NCI-H146 treated with DMSO at 0.1 percent for 48 hours (cell line): ENCODE measurements at regions not wholly inside any gene's neighbourhood (a gene's known extent, or its start where the extent isn't known, plus 50 kb on each side); places are given as distances from the start of the nearest gene placed in this dataset.

Experiments
- DNase-seq: peaks from one replicate; lab custom pipeline; 2025; ENCODE audit not compliant: unreplicated experiment; lab: John Stamatoyannopoulos, UW

- DNase-seq = no peak
Observed at GRCh38 chr16:24414534-24414933, 124.8 kb upstream of the RBBP6 start.

GRCh38 chr16:24418733-24419132 lies 120.6 kb upstream of the RBBP6 start:
- DNase-seq = no peak

- DNase-seq = no peak
Observed at GRCh38 chr16:24423312-24423711, 116.1 kb upstream of the RBBP6 start.

- DNase-seq = no peak
Observed at GRCh38 chr16:24424364-24424763, 115.0 kb upstream of the RBBP6 start.

GRCh38 chr16:24427840-24428239 lies 111.5 kb upstream of the RBBP6 start:
- DNase-seq = no peak

GRCh38 chr16:24428756-24429155 lies 110.6 kb upstream of the RBBP6 start:
- DNase-seq = no peak

- DNase-seq = no peak
Observed at GRCh38 chr16:24430954-24431760, 108.2 kb upstream of the RBBP6 start.

- DNase-seq = no peak
Observed at GRCh38 chr16:24433706-24434105, 105.7 kb upstream of the RBBP6 start.

- DNase-seq = no peak
Observed at GRCh38 chr16:24440306-24440705, 99.1 kb upstream of the RBBP6 start.

- DNase-seq = no peak
Observed at GRCh38 chr16:24442631-24443030, 96.7 kb upstream of the RBBP6 start.

GRCh38 chr16:24445216-24445615 lies 94.2 kb upstream of the RBBP6 start:
- DNase-seq = no peak

- DNase-seq = no peak
Observed at GRCh38 chr16:24446189-24446588, 93.2 kb upstream of the RBBP6 start.

GRCh38 chr16:24452724-24453123 lies 86.6 kb upstream of the RBBP6 start:
- no peak for DNase-seq

- no peak for DNase-seq
Observed at GRCh38 chr16:24463196-24463945, 76.0 kb upstream of the RBBP6 start.

- DNase-seq = no peak
Observed at GRCh38 chr16:24471561-24472350, 67.6 kb upstream of the RBBP6 start.

- DNase-seq = no peak
Observed at GRCh38 chr16:24477492-24477891, 61.9 kb upstream of the RBBP6 start.

- peak; percentile 91 for DNase-seq
Observed at GRCh38 chr16:24478401-24478800, 61.0 kb upstream of the RBBP6 start.

- no peak for DNase-seq
Observed at GRCh38 chr16:24482681-24483202, 56.6 kb upstream of the RBBP6 start.

- no peak for DNase-seq
Observed at GRCh38 chr16:24488045-24488444, 51.3 kb upstream of the RBBP6 start.
